ENCODE measurements at regions not wholly inside any gene's neighbourhood (a gene's known extent, or its start where the extent isn't known, plus 50 kb on each side); places are given as distances from the start of the nearest gene placed in this dataset.

DNA sequence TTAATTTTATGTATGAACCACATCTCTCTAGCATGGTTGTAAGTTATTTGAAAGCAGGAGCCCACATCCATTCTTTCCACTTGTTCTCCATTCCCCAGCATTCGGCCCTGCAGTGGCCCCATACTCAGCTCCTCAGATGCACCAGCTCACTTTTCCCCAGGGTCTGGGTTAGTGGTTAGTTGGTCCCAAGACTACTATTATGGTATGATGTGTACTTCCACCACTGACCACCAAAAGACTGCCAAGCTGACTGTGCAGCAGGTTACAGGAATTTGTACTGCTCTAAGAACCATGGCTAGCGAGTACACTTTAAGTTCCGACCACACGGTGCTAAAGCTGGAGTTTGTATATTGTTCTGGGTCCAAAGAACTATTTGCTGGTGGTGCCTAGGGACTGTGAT is 413.6 kb upstream of the TCF4 start:
- Mint-ChIP-seq H3K36me3 (ENCODE audit: insufficient read depth in 1 of 3, low read depth in 3 of 3) (no peaks in the 10 kb centered on the region), H3K4me1 (peaks cover 44 to 51% of the 10 kb centered on the region in 2 experiments), H3K27ac (no peak overlapping the region; a peak in 1 of 7 replicates), H3K27me3 (ENCODE audit: low read depth) (no peaks in the 10 kb centered on the region), H3K9me3 (no peaks in the 10 kb centered on the region), H3K4me3 (no peak overlapping the region)
- Histone ChIP-seq H3K14ac (ENCODE audit: insufficient read depth, low read length) (no peak overlapping the region), H2BK20ac (ENCODE audit: low read depth, low read length, poor library complexity, severe bottlenecking) (no peak overlapping the region), H3T11ph (ENCODE audit: low read length) (no peak overlapping the region), H2BK5ac (ENCODE audit: insufficient read length, low read length) (no peak overlapping the region), H3K4me2 (ENCODE audit: insufficient read depth, insufficient read length, low read length) (no peak overlapping the region), H3K79me2 (ENCODE audit: insufficient read depth, low read length) (no peaks in the 10 kb centered on the region), H3K4ac (ENCODE audit: low read depth, low read length) (no peak overlapping the region), H4K8ac (replicated peaks; ENCODE audit: insufficient read length, low read depth, low read length) (no peak overlapping the region), H4K20me1 (ENCODE audit: control insufficient read depth, insufficient read depth, insufficient read length) (no peaks in the 10 kb centered on the region), H3K56ac (ENCODE audit: insufficient read length, low read depth, low read length) (no peak overlapping the region), H3K18ac (ENCODE audit: insufficient read length, low read depth, low read length) (no peak overlapping the region), H2AFZ (ENCODE audit: low read length) (no peak overlapping the region), H2BK120ac (ENCODE audit: low read depth, low read length, poor library complexity, severe bottlenecking) (no peak overlapping the region), H3K23ac (ENCODE audit: insufficient read length, low read depth, low read length) (no peak overlapping the region), H3K4me1 (ENCODE audit: insufficient read depth, low read length) (peaks cover 9% of the 10 kb centered on the region), H2AK5ac (ENCODE audit: insufficient read length, low read length) (no peak overlapping the region), H3K23me2 (ENCODE audit: insufficient read length, low read depth, low read length, poor library complexity, severe bottlenecking) (no peaks in the 10 kb centered on the region), H3K27me3 (ENCODE audit: insufficient read depth, low read length) (no peaks in the 10 kb centered on the region), H4K5ac (ENCODE audit: insufficient read length, low read depth, low read length) (no peak overlapping the region), H3K9ac (ENCODE audit: extremely low read depth, insufficient read length, low read length) (no peak overlapping the region), H4K91ac (ENCODE audit: insufficient read length, low read depth, low read length) (no peak overlapping the region), H2BK12ac (ENCODE audit: insufficient read length, low read depth, low read length) (no peak overlapping the region), H3K27ac (ENCODE audit: insufficient read length, low read depth, low read length) (no peak overlapping the region), H3K9me3 (ENCODE audit: control insufficient read depth, low read depth, low read length) (no peaks in the 10 kb centered on the region), H3K79me1 (ENCODE audit: insufficient read depth, low read depth, low read length, poor library complexity, severe bottlenecking) (no peaks in the 10 kb centered on the region), H2BK15ac (ENCODE audit: low read depth, low read length) (no peak overlapping the region)
- TF ChIP-seq, protein P1, sequence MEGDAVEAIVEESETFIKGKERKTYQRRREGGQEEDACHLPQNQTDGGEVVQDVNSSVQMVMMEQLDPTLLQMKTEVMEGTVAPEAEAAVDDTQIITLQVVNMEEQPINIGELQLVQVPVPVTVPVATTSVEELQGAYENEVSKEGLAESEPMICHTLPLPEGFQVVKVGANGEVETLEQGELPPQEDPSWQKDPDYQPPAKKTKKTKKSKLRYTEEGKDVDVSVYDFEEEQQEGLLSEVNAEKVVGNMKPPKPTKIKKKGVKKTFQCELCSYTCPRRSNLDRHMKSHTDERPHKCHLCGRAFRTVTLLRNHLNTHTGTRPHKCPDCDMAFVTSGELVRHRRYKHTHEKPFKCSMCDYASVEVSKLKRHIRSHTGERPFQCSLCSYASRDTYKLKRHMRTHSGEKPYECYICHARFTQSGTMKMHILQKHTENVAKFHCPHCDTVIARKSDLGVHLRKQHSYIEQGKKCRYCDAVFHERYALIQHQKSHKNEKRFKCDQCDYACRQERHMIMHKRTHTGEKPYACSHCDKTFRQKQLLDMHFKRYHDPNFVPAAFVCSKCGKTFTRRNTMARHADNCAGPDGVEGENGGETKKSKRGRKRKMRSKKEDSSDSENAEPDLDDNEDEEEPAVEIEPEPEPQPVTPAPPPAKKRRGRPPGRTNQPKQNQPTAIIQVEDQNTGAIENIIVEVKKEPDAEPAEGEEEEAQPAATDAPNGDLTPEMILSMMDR (conservative IDR thresholded peaks at IDR 0.05), result no peak
- DNase-seq, result no peak
- no CpG with 5 or more reads among the region's 4 CpGs for WGBS (ENCODE audit: extremely low coverage, insufficient read length, low lambda C conversion rate)
